ENCODE measurements at regions not wholly inside any gene's neighbourhood (a gene's known extent, or its start where the extent isn't known, plus 50 kb on each side); places are given as distances from the start of the nearest gene placed in this dataset.

- Histone ChIP-seq H3K4me2 (ENCODE audit: low read depth, low read length) (no peak overlapping the region), H4K5ac (ENCODE audit: low read depth, low read length) (no peak overlapping the region), H3K56ac (ENCODE audit: extremely low read depth, insufficient read depth, low read length) (no peak overlapping the region), H2AK9ac (replicated peaks; ENCODE audit: low read depth, low read length, poor library complexity) (no peak overlapping the region), H3K9me1 (ENCODE audit: insufficient read depth, low read length) (no peaks in the 10 kb centered on the region), H3K36me3 (ENCODE audit: control insufficient read depth, insufficient read depth, low read length) (no peaks in the 10 kb centered on the region), H3K23ac (ENCODE audit: low read depth, low read length) (no peak overlapping the region), H4K20me1 (ENCODE audit: insufficient read depth, low read length) (no peaks in the 10 kb centered on the region), H3K4me1 (ENCODE audit: control insufficient read depth, insufficient read depth, low read length) (no peaks in the 10 kb centered on the region), H3K9me3 (ENCODE audit: control insufficient read depth, insufficient read depth, low read length) (peaks cover 4% of the 10 kb centered on the region; the same call in 1 of the 2 replicates), H2BK20ac (ENCODE audit: low read depth, low read length) (no peak overlapping the region), H2AK5ac (ENCODE audit: low read depth, low read length) (no peak overlapping the region), H3K14ac (replicated peaks; ENCODE audit: low read depth, low read length) (no peak overlapping the region), H3K4ac (ENCODE audit: low read depth, low read length) (no peak overlapping the region), H3K9ac (ENCODE audit: low read depth, low read length) (no peak overlapping the region), H4K8ac (ENCODE audit: low read depth in 2 of 2, low read length in 2 of 2) (no peak overlapping the region), H2BK120ac (ENCODE audit: low read depth, low read length) (no peak overlapping the region), H3K27me3 (ENCODE audit: control insufficient read depth, insufficient read depth, low read length) (no peaks in the 10 kb centered on the region), H3K27ac (ENCODE audit: insufficient read depth, low read length) (no peak overlapping the region), H3K79me1 (ENCODE audit: low read depth in 1 of 2, low read length in 2 of 2) (no peaks in the 10 kb centered on the region), H2AFZ (replicated peaks; ENCODE audit: low read length, poor library complexity) (no peak overlapping the region), H2BK15ac (ENCODE audit: low read depth, low read length) (no peak overlapping the region), H3K18ac (ENCODE audit: low read depth, low read length) (no peak overlapping the region), H4K91ac (ENCODE audit: insufficient read depth, low read depth, low read length) (no peak overlapping the region), H2BK5ac (ENCODE audit: low read depth, low read length, poor library complexity, severe bottlenecking) (no peak overlapping the region), H3K4me3 (ENCODE audit: insufficient read depth, low read depth, low read length) (no peak overlapping the region)
- no peak for DNase-seq
- no peak for ATAC-seq (ENCODE audit: low read depth)
- CTCF ChIA-PET: no interaction called here
- in situ Hi-C loops (cut with MboI; ENCODE audit: low sequenced_read_pairs) (no loop called here), intact Hi-C loops (cut with micrococcal nuclease) (no loop called here), dilution Hi-C loops (cut with HindIII; ENCODE audit: low sequenced_read_pairs, unreplicated experiment) (no loop called here)
- POLR2A ChIA-PET (ENCODE audit: unreplicated experiment): no interaction called here
- BruUV-seq (replicated peaks): no TSS peak
- WGBS, 2 experiments (ENCODE audit: extremely low coverage in 2 of 2, insufficient read length in 1 of 2): no CpG with 5 or more reads among the region's 3 CpGs
- TF ChIP-seq RFX5 (IDR thresholded peaks at IDR 0.05; ENCODE audit: low read depth, low read length) (no peak), NFE2L2 (IDR thresholded peaks at IDR 0.05; ENCODE audit: low read depth, low read length) (no peak), SMC3 (IDR thresholded peaks at IDR 0.05; ENCODE audit: low read depth, low read length) (no peak), ELK1 (IDR thresholded peaks at IDR 0.05; ENCODE audit: borderline replicate concordance, low read depth, low read length) (no peak), CTCF (conservative IDR thresholded peaks at IDR 0.05; ENCODE audit: low read depth, low read length) (no peak), CEBPB (IDR thresholded peaks at IDR 0.05; ENCODE audit: low read depth, low read length) (no peak)
Observed at GRCh38 chr1:74953622-74954021, 180.6 kb upstream of the LHX8 start.
